GM12878 (cell line): ENCODE measurements at regions not wholly inside any gene's neighbourhood (a gene's known extent, or its start where the extent isn't known, plus 50 kb on each side); places are given as distances from the start of the nearest gene placed in this dataset.

Experiments
- ATAC-seq: fragments of 200-7000 bp; cut with Tn5 transposase; 3 replicates; pipeline ENCODE4 v1.9.1; 2020; ENCODE audit warnings: mild to moderate bottlenecking, moderate library complexity
- BruUV-seq: library from RNA; stranded (reverse); fragments of 400-500 nt; replicated peaks from 2 replicates; lab custom pipeline; 2021; lab: Mats Ljungman, UMichigan
- CTCF ChIA-PET: fragments of 300-600 bp; sonication (Branson Sonifier 250); formaldehyde crosslinking; extraction: SDS; loops from one replicate; lab custom pipeline; 2021; ENCODE audit warnings: inconsistent platforms; lab: Yijun Ruan, JAX
- POLR2A ChIA-PET: fragments of 350-600 bp; formaldehyde crosslinking; extraction: SDS; loops from one replicate; lab custom pipeline; 2021; ENCODE audit warnings: inconsistent platforms; lab: Charles Lee
- RAD21 ChIA-PET: fragments of 300-600 bp; sonication (Branson Sonifier 250); formaldehyde crosslinking; loops from one replicate; lab custom pipeline; 2023; ENCODE audit warnings: antibody characterized with exemption; ENCODE audit not compliant: unreplicated experiment; lab: Charles Lee
- SMC1A ChIA-PET: fragments of 300-600 bp; sonication (Branson Sonifier 250); formaldehyde crosslinking; loops from one replicate; lab custom pipeline; 2023; ENCODE audit not compliant: unreplicated experiment, uncharacterized antibody; lab: Charles Lee
- DNase-seq: peaks from one replicate; pipeline ENCODE4 v3.0.0-alpha.2; 2011; ENCODE audit warnings: low read depth, low spot score
- FAIRE-seq: peaks from 3 replicates; lab custom pipeline; 2011; peaks lifted over from hg19 to GRCh38; lab: Jason Lieb, UNC
- H2AFZ ChIP-seq: 2 replicates; pipeline ENCODE4 v1.6.0; 2011; ENCODE audit warnings: low read depth, low read length, control low read depth; ENCODE audit not compliant: control insufficient read depth
- H3K27ac ChIP-seq: 2 replicates; pipeline ENCODE4 v1.5.1; 2011; ENCODE audit warnings: control low read depth; ENCODE audit not compliant: control insufficient read depth, insufficient read depth
- H3K27me3 ChIP-seq, 2 experiments: replicated peaks in 1 of 2; 2 replicates each; pipeline versions ENCODE4 v1.6.0 to v1.6.1; 2011; ENCODE audit warnings: low read length in 1 of 2; ENCODE audit not compliant: control insufficient read depth in 2 of 2, insufficient read depth in 2 of 2
- H3K36me3 ChIP-seq, 2 experiments: 2 replicates each; pipeline ENCODE4 v1.5.1; 2011; ENCODE audit warnings: low read length in 1 of 2; ENCODE audit not compliant: control insufficient read depth in 2 of 2, insufficient read depth in 2 of 2
- H3K4me1 ChIP-seq: 2 replicates; pipeline ENCODE4 v1.6.1; 2011; ENCODE audit warnings: mild to moderate bottlenecking, low read length, moderate library complexity, mixed read lengths; ENCODE audit not compliant: control insufficient read depth, insufficient read depth
- H3K4me2 ChIP-seq: 2 replicates; pipeline ENCODE4 v1.6.0; 2011; ENCODE audit warnings: control low read depth; ENCODE audit not compliant: control insufficient read depth, insufficient read depth
- H3K4me3 ChIP-seq: fragments of 200-600 bp; sonication (generic); 2 replicates; pipeline ENCODE4 v1.5.1; 2016
- H3K79me2 ChIP-seq: 2 replicates; pipeline ENCODE4 v1.6.0; 2011; ENCODE audit warnings: low read length; ENCODE audit not compliant: control insufficient read depth, insufficient read depth
- H3K9ac ChIP-seq: 2 replicates; pipeline ENCODE4 v1.8.0; 2011; ENCODE audit warnings: low read length, control low read depth, mixed read lengths; ENCODE audit not compliant: control insufficient read depth, insufficient read depth
- H3K9me3 ChIP-seq: replicated peaks from 3 replicates; pipeline ENCODE4 v1.5.1; 2011; ENCODE audit warnings: mild to moderate bottlenecking, low read length; ENCODE audit not compliant: control insufficient read depth, insufficient read depth
- H4K20me1 ChIP-seq: 2 replicates; pipeline ENCODE4 v1.6.0; 2011; ENCODE audit not compliant: control insufficient read depth, insufficient read depth
- BACH1 ChIP-seq: fragments of 450-650 bp; IDR thresholded peaks from 2 replicates; pipeline ENCODE4 v1.6.1; 2017; ENCODE audit warnings: mild to moderate bottlenecking, borderline replicate concordance
- CHD4 ChIP-seq: fragments of 200-600 bp; sonication (generic); IDR thresholded peaks from 2 replicates; pipeline ENCODE4 v1.6.1; 2016; ENCODE audit warnings: mild to moderate bottlenecking
- LARP7 ChIP-seq: fragments of 450-650 bp; IDR thresholded peaks from 2 replicates; pipeline ENCODE4 v1.6.1; 2017; ENCODE audit warnings: mild to moderate bottlenecking
- MAX ChIP-seq: IDR thresholded peaks from 2 replicates; pipeline ENCODE4 v1.6.1; 2012; ENCODE audit warnings: low read depth, low read length, improper control_type of control experiment
- RELB ChIP-seq: fragments of 450-650 bp; IDR thresholded peaks from 2 replicates; pipeline ENCODE4 v1.6.1; 2017; ENCODE audit warnings: low read depth, mild to moderate bottlenecking, moderate library complexity
- WGBS: methylation state at CpG from one replicate; pipeline ENCODE4 v1.1.6; 2016; ENCODE audit warnings: low lambda C conversion rate; ENCODE audit not compliant: insufficient replicate concordance, insufficient coverage; ENCODE audit errors: missing lambda C conversion rate; 5-methylcytosine and 5-hydroxymethylcytosine counted together
- in situ Hi-C: fragments of 300-500 bp; cut with MboI; formaldehyde crosslinking; loops from 9 replicates; pipeline ENCODE4 v1.14.3; 2018; ENCODE audit warnings: mixed read lengths
- intact Hi-C: fragments of 100-400 bp; cut with micrococcal nuclease; formaldehyde crosslinking; loops from one replicate; pipeline ENCODE4 v1.14.2; 2022; ENCODE audit not compliant: unreplicated experiment
- TF ChIP-seq, protein P1 (sequence below): IDR thresholded peaks from 2 replicates; pipeline ENCODE4 v1.6.1; 2011; ENCODE audit warnings: low read depth, low read length, improper control_type of control experiment, borderline replicate concordance

- in situ Hi-C loops, result no loop called here
- intact Hi-C loops, result no loop called here
- no peak for TF ChIP-seq LARP7
- no peak for TF ChIP-seq CHD4
- no peak overlapping the region for H3K4me2 ChIP-seq
- POLR2A ChIA-PET, result no interaction called here
- SMC1A ChIA-PET, result interaction anchor here (1.3 kb wide), 1 partner anchor 8 kb away, joined by 3 read pairs; no protein-coding TSS in a partner anchor
- DNase-seq, result no peak
- no peaks in the 10 kb centered on the region for H3K4me1 ChIP-seq
- H3K4me3 ChIP-seq, result no peak overlapping the region
- no peak overlapping the region for H3K9ac ChIP-seq
- H4K20me1 ChIP-seq, result no peaks in the 10 kb centered on the region
- no peak for FAIRE-seq
- no peaks in the 10 kb centered on the region for H3K79me2 ChIP-seq
- CTCF ChIA-PET, result no interaction called here
- H2AFZ ChIP-seq, result no peak overlapping the region
- H3K36me3 ChIP-seq, result no peaks in the 10 kb centered on the region
- H3K9me3 ChIP-seq, result no peaks in the 10 kb centered on the region
- 88% methylated on average over 1 of the region's 1 CpG for WGBS
- BruUV-seq, result no TSS peak
- H3K27me3 ChIP-seq, result no peaks in the 10 kb centered on the region
- RAD21 ChIA-PET, result interaction anchor here (0.6 kb wide), 1 partner anchor 353 kb away, joined by 3 read pairs; no protein-coding TSS in a partner anchor
- no peak for ATAC-seq
- no peak overlapping the region for H3K27ac ChIP-seq
Observed at GRCh38 chr10:64396105-64396708, 875.0 kb downstream of the REEP3 start.

GRCh38 chr10:64397125-64397524, 875.9 kb downstream of the REEP3 start:
- H2AFZ ChIP-seq, result no peak overlapping the region
- no peaks in the 10 kb centered on the region for H3K27me3 ChIP-seq
- no peak for ATAC-seq
- H3K4me3 ChIP-seq, result no peak overlapping the region
- intact Hi-C loops (no loop called here), in situ Hi-C loops (no loop called here)
- CTCF ChIA-PET, result no interaction called here
- WGBS, result 33% methylated on average over 8 of the region's 8 CpGs
- no TSS peak for BruUV-seq
- POLR2A ChIA-PET, result no interaction called here
- DNase-seq, result no peak
- RAD21 ChIA-PET, result no interaction called here
- no peaks in the 10 kb centered on the region for H3K9me3 ChIP-seq
- H3K27ac ChIP-seq, result no peak overlapping the region
- SMC1A ChIA-PET, result interaction anchor here (1.3 kb wide), 1 partner anchor 9 kb away, joined by 3 read pairs; no protein-coding TSS in a partner anchor
- H3K36me3 ChIP-seq, result no peaks in the 10 kb centered on the region
- no peaks in the 10 kb centered on the region for H3K79me2 ChIP-seq
- TF ChIP-seq, protein P1, sequence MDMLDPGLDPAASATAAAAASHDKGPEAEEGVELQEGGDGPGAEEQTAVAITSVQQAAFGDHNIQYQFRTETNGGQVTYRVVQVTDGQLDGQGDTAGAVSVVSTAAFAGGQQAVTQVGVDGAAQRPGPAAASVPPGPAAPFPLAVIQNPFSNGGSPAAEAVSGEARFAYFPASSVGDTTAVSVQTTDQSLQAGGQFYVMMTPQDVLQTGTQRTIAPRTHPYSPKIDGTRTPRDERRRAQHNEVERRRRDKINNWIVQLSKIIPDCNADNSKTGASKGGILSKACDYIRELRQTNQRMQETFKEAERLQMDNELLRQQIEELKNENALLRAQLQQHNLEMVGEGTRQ, result no peak
- TF ChIP-seq MAX (no peak), BACH1 (no peak), RELB (no peak)
- H3K9ac ChIP-seq, result no peak overlapping the region
- H3K4me2 ChIP-seq, result no peak overlapping the region
- H3K4me1 ChIP-seq, result no peaks in the 10 kb centered on the region
- H4K20me1 ChIP-seq, result no peaks in the 10 kb centered on the region
- FAIRE-seq, result no peak
